Psoas muscle (tissue), 7 donors: ENCODE measurements at regions not wholly inside any gene's neighbourhood (a gene's known extent, or its start where the extent isn't known, plus 50 kb on each side); places are given as distances from the start of the nearest gene placed in this dataset.

ENCODE experiments used
- ATAC-seq, 4 donors: fragments of 200-7000 bp; cut with Tn5 transposase; one replicate each; pipeline ENCODE4 v1.9.1; 2020; ENCODE audit warnings: moderate library complexity in 3 of 4, mild to moderate bottlenecking in 2 of 4
- DNase-seq, 2 donors: peaks; one replicate each; pipeline ENCODE4 v3.0.0-alpha.2; 2020
- H3K27ac ChIP-seq: fragments of 200-600 bp; one replicate; pipeline ENCODE4 v1.8.0; 2022
- H3K27me3 ChIP-seq, 3 donors: fragments of 200-600 bp in 1 of 3; one replicate each; pipeline versions ENCODE4 v1.6.1 to v1.8.0; 2013 to 2022; ENCODE audit warnings: low read length in 2 of 3, mild to moderate bottlenecking in 2 of 3, moderate library complexity in 1 of 3; ENCODE audit not compliant: insufficient read depth in 3 of 3
- H3K36me3 ChIP-seq, 2 donors: fragments of 200-600 bp in 1 of 2; one replicate each; pipeline versions ENCODE4 v1.6.1 to v1.8.0; 2013 to 2022; ENCODE audit warnings: low read depth in 1 of 2, mild to moderate bottlenecking in 1 of 2, moderate library complexity in 1 of 2; ENCODE audit not compliant: insufficient read depth in 1 of 2
- H3K4me1 ChIP-seq: fragments of 200-600 bp; one replicate; pipeline ENCODE4 v1.8.0; 2022
- H3K4me3 ChIP-seq: fragments of 200-600 bp; one replicate; pipeline ENCODE4 v1.8.0; 2022; ENCODE audit warnings: mild to moderate bottlenecking
- H3K9me3 ChIP-seq: fragments of 200-600 bp; one replicate; pipeline ENCODE4 v1.8.0; 2022
- CTCF ChIP-seq: fragments of 200-600 bp; IDR thresholded peaks from one replicate; pipeline ENCODE4 v1.8.0; 2022; ENCODE audit warnings: antibody characterized with exemption
- WGBS, 3 donors: extraction: QIAGEN DNeasy Blood & Tissue Kit; methylation state at CpG; one replicate each; pipeline versions ENCODE4 v1.1.6 to v1.1.7; 2013; 5-methylcytosine and 5-hydroxymethylcytosine counted together
- intact Hi-C, 2 donors: fragments of 100-400 bp; cut with DNase I; formaldehyde crosslinking; loops; one replicate each; pipeline versions ENCODE4 v1.11.0 to v1.14.2; 2022
- donor health status: healthy with polysubstance abuse.
- donor health status: DM: no; HTN: no; CAD: no; lungs with moderate emphysema.
- donor health status: Bipolar disorder and iron deficiency.
- donor health status: healthy.
- donor health status: DM: yes; HTN: yes; CAD: no.
- donor health status: DM: no; HTN: no; CAD: no.
- donor health status: DM: yes; HTN: yes; CAD: no.

GRCh38 chr4:63459329-63459728 is 949.9 kb downstream of the TECRL start:
- 46 to 61% (median 54%) methylated on average over 2 of the region's 2 CpGs for WGBS, 3 donors
- no peak overlapping the region for H3K27ac ChIP-seq
- no peaks in the 10 kb centered on the region for H3K36me3 ChIP-seq
- no peak overlapping the region for H3K4me3 ChIP-seq
- ATAC-seq (no peak), DNase-seq (no peak)
- no peak for TF ChIP-seq CTCF
- H3K9me3 ChIP-seq, result no peaks in the 10 kb centered on the region
- intact Hi-C loops, result no loop called here
- H3K4me1 ChIP-seq, result no peaks in the 10 kb centered on the region
- no peaks in the 10 kb centered on the region for H3K27me3 ChIP-seq

GRCh38 chr4:63458010-63458409 is 951.2 kb downstream of the TECRL start:
- H3K36me3 ChIP-seq, result no peaks in the 10 kb centered on the region
- TF ChIP-seq CTCF, result no peak
- no peaks in the 10 kb centered on the region for H3K4me1 ChIP-seq
- no peaks in the 10 kb centered on the region for H3K27me3 ChIP-seq
- ATAC-seq, result no peak
- WGBS, 3 donors, result 57 to 87% (median 68%) methylated on average over 1 of the region's 1 CpG
- no peak overlapping the region for H3K27ac ChIP-seq
- H3K9me3 ChIP-seq, result no peaks in the 10 kb centered on the region
- no peak for DNase-seq
- H3K4me3 ChIP-seq, result no peak overlapping the region
- intact Hi-C loops, result no loop called here

- Histone ChIP-seq H3K4me3 (no peak overlapping the region), H3K27me3 (no peaks in the 10 kb centered on the region), H3K4me1 (no peaks in the 10 kb centered on the region), H3K9me3 (no peaks in the 10 kb centered on the region), H3K36me3 (no peaks in the 10 kb centered on the region), H3K27ac (no peak overlapping the region)
- no peak for DNase-seq
- no peak for ATAC-seq
- intact Hi-C loops, result no loop called here
- no peak for TF ChIP-seq CTCF
Measured at GRCh38 chr4:63440236-63440635, 969.0 kb downstream of the TECRL start.

GRCh38 chr4:63430105-63430504 is 979.1 kb downstream of the TECRL start:
- no peak for ATAC-seq
- WGBS, 3 donors, result 59 to 77% (median 65%) methylated on average over 1 of the region's 1 CpG

More at GRCh38 chr4:63430105-63430504, 979.1 kb downstream of the TECRL start:
- no peaks in the 10 kb centered on the region for H3K4me1 ChIP-seq
- H3K9me3 ChIP-seq, result peaks cover 5% of the 10 kb centered on the region
- H3K4me3 ChIP-seq, result no peak overlapping the region
- no peak for DNase-seq
- no peaks in the 10 kb centered on the region for H3K36me3 ChIP-seq
- no peak for TF ChIP-seq CTCF
- no peaks in the 10 kb centered on the region for H3K27me3 ChIP-seq
- no peak overlapping the region for H3K27ac ChIP-seq
- intact Hi-C loops, result no loop called here
